Heart left ventricle (tissue), 16 donors: ENCODE measurements at regions not wholly inside any gene's neighbourhood (a gene's known extent, or its start where the extent isn't known, plus 50 kb on each side); places are given as distances from the start of the nearest gene placed in this dataset.
"Not testable (repeated sequence)": the region's sequence is repeated elsewhere in the genome, so short reads cannot be mapped to it uniquely, and the experiment has no call there.

Experiments used
- ATAC-seq, 4 donors: fragments of 200-7000 bp; cut with Tn5 transposase; one replicate each; pipeline ENCODE4 v1.9.1; 2020 to 2022; ENCODE audit warnings: moderate library complexity in 4 of 4, mild to moderate bottlenecking in 3 of 4, moderate number of reproducible peaks in 1 of 4
- DNase-seq, 5 donors: peaks; one replicate each; pipeline ENCODE4 v3.0.0-alpha.2; 2020
- H3K27ac ChIP-seq, 12 donors: fragments of 200-600 bp; sonication (generic) in 4 of 12; one replicate each; pipeline versions ENCODE4 v1.5.0 to v1.8.0; 2016 to 2022; ENCODE audit warnings: mild to moderate bottlenecking in 2 of 12
- H3K27me3 ChIP-seq, 9 donors: fragments of 200-600 bp; sonication (generic) in 2 of 9; one replicate each; pipeline versions ENCODE4 v1.5.1 to v1.8.0; 2016 to 2022; ENCODE audit warnings: mild to moderate bottlenecking in 3 of 9
- H3K36me3 ChIP-seq, 9 donors: fragments of 200-600 bp; sonication (generic) in 2 of 9; one replicate each; pipeline versions ENCODE4 v1.5.0 to v1.8.0; 2018 to 2022; ENCODE audit warnings: mild to moderate bottlenecking in 2 of 9
- H3K4me1 ChIP-seq, 12 donors: fragments of 200-600 bp; sonication (generic) in 4 of 12; one replicate each; pipeline versions ENCODE4 v1.5.0 to v1.8.0; 2016 to 2022; ENCODE audit warnings: mild to moderate bottlenecking in 3 of 12
- H3K4me3 ChIP-seq, 12 donors: fragments of 200-600 bp; sonication (generic) in 4 of 12; one replicate each; pipeline versions ENCODE4 v1.5.0 to v1.8.0; 2017 to 2022; ENCODE audit warnings: mild to moderate bottlenecking in 9 of 12, moderate library complexity in 4 of 12
- H3K9me3 ChIP-seq, 12 donors: fragments of 200-600 bp; sonication (generic) in 4 of 12; one replicate each; pipeline versions ENCODE4 v1.5.0 to v1.8.0; 2016 to 2022; ENCODE audit warnings: mild to moderate bottlenecking in 1 of 12
- WGBS, 4 donors: extraction: QIAGEN DNeasy Blood & Tissue Kit in 2 of 4; methylation state at CpG; one replicate each; pipeline versions ENCODE4 v1.1.5 to v1.1.7; 2013 to 2018; 5-methylcytosine and 5-hydroxymethylcytosine counted together
- intact Hi-C, 10 donors: fragments of 100-400 bp; cut with DNase I; formaldehyde crosslinking; loops; one replicate each; pipeline versions ENCODE4 v1.11.1 to v1.14.2; 2022
- TF ChIP-seq, protein P1 (sequence below), 12 donors: fragments of 200-600 bp; sonication (generic) in 4 of 12; IDR thresholded peaks; one replicate each; pipeline versions ENCODE4 v1.5.0 to v1.8.0; 2018 to 2022; ENCODE audit warnings: antibody characterized with exemption in 12 of 12, mild to moderate bottlenecking in 5 of 12
- donor health status: ischemic (EF 13 %, LVEDD 7.1; RV severe dilation, severe dysfunction).
- donor health status: healthy with polysubstance abuse.
- donor health status: DM: no; HTN: yes; CAD: no.
- donor health status: DM: no; HTN: no; CAD: no.
- donor health status: ischemic (EF 25% LVEDD 6.9; RV normal size, moderate dysfunction).
- donor health status: ischemic (EF 25% LVEDD 5.7; RV mildly dilated, moderate dysfunction).
- donor health status: healthy.
- donor health status: DM: yes; HTN: yes; CAD: no.
- donor health status: ischemic (EF 35%, LVEDD 5.7; RV mildly dilated, moderate dysfunction).
- donor health status: nonischemic (EF 11% LVEDD 7.7; RV severe dilation, severe dysfunction).
- donor health status: DM: yes; HTN: yes; CAD: no.
- donor health status: PGD.
- donor health status: ischemic (EF 29% LVEDD 5.4; RV normal size, mild dysfunction).
- donor health status: nonischemic (EF 23%, LVEDD 6.1; RV moderate dilation, normal function).

- H3K27me3 ChIP-seq, ATAC-seq, H3K4me1 ChIP-seq, DNase-seq, H3K9me3 ChIP-seq, H3K27ac ChIP-seq, H3K4me3 ChIP-seq, H3K36me3 ChIP-seq, intact Hi-C loops: not testable (repeated sequence)
- 72 to 84% methylated on average over 5 to 6 of the region's 8 CpGs; no CpG with 5 or more reads in 2 of the 4 donors for WGBS, 4 donors
Measured at GRCh38 chr16:33986521-33986920, 527.1 kb downstream of the TP53TG3F start.

GRCh38 chr16:33987348-33987963 is 528.0 kb downstream of the TP53TG3F start:
- H3K4me3 ChIP-seq, H3K36me3 ChIP-seq, H3K4me1 ChIP-seq, intact Hi-C loops, H3K9me3 ChIP-seq, H3K27me3 ChIP-seq: not testable (repeated sequence)
- WGBS, 4 donors, result 53 to 73% methylated on average over 7 to 8 of the region's 13 CpGs; no CpG with 5 or more reads in 2 of the 4 donors
- DNase-seq (peak in 2 of 5 donors; percentile 18 to 34), ATAC-seq (peak; percentile 77 to 88 (median 80))
- peak overlapping the region in 3 of 12 donors; percentile 35 to 54 (median 42) for H3K27ac ChIP-seq

DNA sequence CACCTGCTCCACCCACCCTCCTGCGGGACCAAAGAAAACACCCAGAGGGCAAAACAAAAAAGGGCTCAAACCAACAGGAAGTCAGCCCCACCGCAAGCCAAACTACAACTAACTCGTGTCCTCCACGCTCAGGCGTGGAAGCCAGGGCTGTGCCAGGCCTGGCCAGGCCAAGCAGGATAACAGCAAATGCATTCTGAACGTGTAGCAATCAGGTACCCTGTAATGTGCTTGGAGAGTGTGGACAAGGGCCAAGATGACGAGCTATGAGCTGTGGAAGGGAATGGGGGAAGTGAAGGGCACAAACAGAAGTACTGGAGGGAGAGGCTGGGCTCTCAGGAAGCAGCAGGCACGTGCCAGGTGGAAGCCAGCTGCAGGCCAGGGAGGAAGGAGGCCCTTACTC is 528.6 kb downstream of the TP53TG3F start:
- H3K27me3 ChIP-seq, intact Hi-C loops, DNase-seq, H3K36me3 ChIP-seq, H3K27ac ChIP-seq, H3K9me3 ChIP-seq, H3K4me1 ChIP-seq, H3K4me3 ChIP-seq: not testable (repeated sequence)
- peak; percentile 19 to 61 (median 37) for ATAC-seq
- no CpG with 5 or more reads among the region's 8 CpGs for WGBS, 4 donors

GRCh38 chr16:33990488-33990887 is 531.1 kb downstream of the TP53TG3F start:
- H3K27me3 ChIP-seq, H3K9me3 ChIP-seq, H3K27ac ChIP-seq, DNase-seq, H3K4me1 ChIP-seq, H3K4me3 ChIP-seq, H3K36me3 ChIP-seq, intact Hi-C loops: not testable (repeated sequence)
- ATAC-seq, result peak in 3 of 4 donors; percentile 3 to 51 (median 33)
- WGBS, 4 donors, result no CpG with 5 or more reads among the region's 18 CpGs

DNA sequence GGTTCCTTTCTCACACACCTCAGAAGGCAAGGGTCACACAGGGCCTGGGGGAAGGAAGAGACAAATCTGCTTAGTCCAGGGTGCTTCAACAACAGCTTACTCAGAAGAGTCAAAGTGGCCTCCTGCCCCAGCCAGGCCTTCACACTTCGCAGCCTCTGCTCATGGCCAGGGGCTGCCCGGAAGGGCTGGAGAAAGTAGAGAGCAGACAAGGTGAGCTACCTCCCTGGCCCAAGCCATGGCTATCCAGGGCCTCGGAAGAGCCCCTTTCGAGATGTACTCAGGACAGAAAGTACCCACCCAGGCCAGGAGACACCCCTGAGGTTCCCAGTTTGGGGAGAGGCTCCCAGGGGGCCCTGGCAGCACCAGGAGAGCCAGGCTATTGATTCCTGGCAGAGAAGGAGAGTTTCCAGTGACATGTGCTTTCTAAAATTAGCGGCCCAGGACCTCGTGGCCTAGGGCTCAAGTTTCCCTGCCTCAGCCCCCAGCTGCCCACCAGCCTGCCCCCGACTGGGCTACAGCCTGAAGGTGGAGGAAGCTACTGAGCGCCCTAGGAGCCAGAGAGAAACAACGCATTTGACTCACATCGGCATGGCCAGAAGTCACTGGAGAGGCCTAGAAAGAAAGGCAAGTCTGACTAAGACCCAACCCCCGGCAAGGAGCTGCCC is 533.2 kb downstream of the TP53TG3F start:
- H3K36me3 ChIP-seq, H3K4me1 ChIP-seq, intact Hi-C loops, H3K4me3 ChIP-seq, H3K27me3 ChIP-seq, H3K9me3 ChIP-seq: not testable (repeated sequence)
- WGBS, 4 donors, result 60 to 79% (median 70%) methylated on average over 5 to 11 of the region's 11 CpGs
- ATAC-seq (peak; percentile 31 to 68 (median 54)), DNase-seq (peak in 2 of 5 donors; percentile 32 to 40)
- peak overlapping the region in 1 of 12 donors; percentile 37 for H3K27ac ChIP-seq

GRCh38 chr16:33994207-33994606 is 534.8 kb downstream of the TP53TG3F start:
- H3K4me1 ChIP-seq, ATAC-seq, H3K9me3 ChIP-seq, DNase-seq, H3K4me3 ChIP-seq, H3K36me3 ChIP-seq, intact Hi-C loops, H3K27ac ChIP-seq, H3K27me3 ChIP-seq: not testable (repeated sequence)
- 69 to 80% (median 74%) methylated on average over 8 to 10 of the region's 12 CpGs for WGBS, 4 donors

GRCh38 chr16:33995821-33996372 is 536.5 kb downstream of the TP53TG3F start:
- intact Hi-C loops, H3K36me3 ChIP-seq, H3K27me3 ChIP-seq, H3K27ac ChIP-seq, H3K4me1 ChIP-seq, H3K9me3 ChIP-seq, H3K4me3 ChIP-seq: not testable (repeated sequence)
- peak in 3 of 5 donors; percentile 43 to 57 (median 52) for DNase-seq
- 69 to 82% (median 73%) methylated on average over 5 to 8 of the region's 9 CpGs for WGBS, 4 donors
- TF ChIP-seq, protein P1, sequence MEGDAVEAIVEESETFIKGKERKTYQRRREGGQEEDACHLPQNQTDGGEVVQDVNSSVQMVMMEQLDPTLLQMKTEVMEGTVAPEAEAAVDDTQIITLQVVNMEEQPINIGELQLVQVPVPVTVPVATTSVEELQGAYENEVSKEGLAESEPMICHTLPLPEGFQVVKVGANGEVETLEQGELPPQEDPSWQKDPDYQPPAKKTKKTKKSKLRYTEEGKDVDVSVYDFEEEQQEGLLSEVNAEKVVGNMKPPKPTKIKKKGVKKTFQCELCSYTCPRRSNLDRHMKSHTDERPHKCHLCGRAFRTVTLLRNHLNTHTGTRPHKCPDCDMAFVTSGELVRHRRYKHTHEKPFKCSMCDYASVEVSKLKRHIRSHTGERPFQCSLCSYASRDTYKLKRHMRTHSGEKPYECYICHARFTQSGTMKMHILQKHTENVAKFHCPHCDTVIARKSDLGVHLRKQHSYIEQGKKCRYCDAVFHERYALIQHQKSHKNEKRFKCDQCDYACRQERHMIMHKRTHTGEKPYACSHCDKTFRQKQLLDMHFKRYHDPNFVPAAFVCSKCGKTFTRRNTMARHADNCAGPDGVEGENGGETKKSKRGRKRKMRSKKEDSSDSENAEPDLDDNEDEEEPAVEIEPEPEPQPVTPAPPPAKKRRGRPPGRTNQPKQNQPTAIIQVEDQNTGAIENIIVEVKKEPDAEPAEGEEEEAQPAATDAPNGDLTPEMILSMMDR (IDR thresholded peaks at IDR 0.05), result peak in 10 of 12 donors; percentile 19 to 51 (median 32)
- ATAC-seq, result peak in 3 of 4 donors; percentile 59 to 79 (median 75)

DNA sequence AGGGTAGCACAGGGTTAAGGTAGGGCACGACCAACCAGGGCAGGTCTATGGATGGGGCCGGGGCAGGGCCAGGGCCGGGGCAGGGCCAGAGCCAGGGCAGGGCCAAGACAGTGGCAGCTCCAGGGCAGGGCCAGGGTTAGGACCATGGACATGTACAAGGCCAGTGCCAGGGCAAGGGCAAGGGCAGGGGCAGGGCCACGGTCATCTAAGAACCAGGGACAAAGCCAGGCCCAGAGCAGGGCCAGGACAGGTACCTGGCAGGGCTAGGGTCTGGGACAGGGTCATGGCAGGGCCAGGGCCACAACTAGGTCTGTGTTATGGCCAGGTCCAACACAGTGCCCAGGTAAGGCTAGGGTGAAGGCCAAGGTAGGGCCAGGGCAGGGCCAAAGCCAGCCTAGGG is 541.8 kb downstream of the TP53TG3F start:
- H3K36me3 ChIP-seq, H3K27ac ChIP-seq, intact Hi-C loops, ATAC-seq, H3K27me3 ChIP-seq, H3K9me3 ChIP-seq, H3K4me1 ChIP-seq, H3K4me3 ChIP-seq: not testable (repeated sequence)
- peak in 1 of 5 donors; percentile 30 for DNase-seq
- WGBS, 4 donors, result 76 to 80% (median 79%) methylated on average over 2 of the region's 4 CpGs; no CpG with 5 or more reads in 1 of the 4 donors

GRCh38 chr16:34001961-34002360 is 542.5 kb downstream of the TP53TG3F start:
- H3K36me3 ChIP-seq, H3K4me3 ChIP-seq, H3K9me3 ChIP-seq, ATAC-seq, H3K27ac ChIP-seq, H3K27me3 ChIP-seq, intact Hi-C loops, H3K4me1 ChIP-seq: not testable (repeated sequence)
- WGBS, 4 donors, result 58 to 94% (median 73%) methylated on average over 1 to 2 of the region's 4 CpGs; no CpG with 5 or more reads in 1 of the 4 donors
- peak in 2 of 5 donors; percentile 13 to 42 for DNase-seq
